22Rv1 (cell line): ENCODE measurements at regions not wholly inside any gene's neighbourhood (a gene's known extent, or its start where the extent isn't known, plus 50 kb on each side); places are given as distances from the start of the nearest gene placed in this dataset.

ENCODE experiments used
- H3K27ac ChIP-seq: fragments of 450-650 bp; 2 replicates; pipeline ENCODE4 v1.5.1; 2017
- ZFX ChIP-seq: fragments of 450-650 bp; IDR thresholded peaks from 2 replicates; pipeline ENCODE4 v1.6.1; 2017; ENCODE audit warnings: antibody characterized with exemption, borderline replicate concordance
- TF ChIP-seq, protein P1 (sequence below): fragments of 450-650 bp; IDR thresholded peaks from 2 replicates; pipeline ENCODE4 v1.5.1; 2017; ENCODE audit warnings: mild to moderate bottlenecking

DNA sequence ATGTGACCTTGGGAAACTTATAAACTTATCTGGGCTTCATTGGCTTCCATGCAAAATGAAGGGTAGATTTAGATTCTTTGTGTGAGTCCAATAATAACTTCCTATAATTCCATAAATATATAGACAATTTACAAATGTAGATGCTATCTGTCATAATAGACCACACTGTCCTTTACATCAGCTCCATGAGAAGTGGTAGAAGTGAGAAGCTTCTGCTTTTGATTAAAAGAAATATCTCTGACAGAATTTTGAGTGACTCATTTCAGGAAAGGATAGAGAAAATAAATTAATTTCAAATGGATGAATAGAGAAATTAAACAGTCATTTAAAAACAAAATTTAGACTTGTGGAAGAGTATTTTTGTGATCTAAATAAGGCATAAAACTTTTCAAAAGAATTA, 329.7 kb upstream of the ATP2B1 start:
- no peak overlapping the region for H3K27ac ChIP-seq
- no peak for TF ChIP-seq ZFX
- TF ChIP-seq, protein P1, sequence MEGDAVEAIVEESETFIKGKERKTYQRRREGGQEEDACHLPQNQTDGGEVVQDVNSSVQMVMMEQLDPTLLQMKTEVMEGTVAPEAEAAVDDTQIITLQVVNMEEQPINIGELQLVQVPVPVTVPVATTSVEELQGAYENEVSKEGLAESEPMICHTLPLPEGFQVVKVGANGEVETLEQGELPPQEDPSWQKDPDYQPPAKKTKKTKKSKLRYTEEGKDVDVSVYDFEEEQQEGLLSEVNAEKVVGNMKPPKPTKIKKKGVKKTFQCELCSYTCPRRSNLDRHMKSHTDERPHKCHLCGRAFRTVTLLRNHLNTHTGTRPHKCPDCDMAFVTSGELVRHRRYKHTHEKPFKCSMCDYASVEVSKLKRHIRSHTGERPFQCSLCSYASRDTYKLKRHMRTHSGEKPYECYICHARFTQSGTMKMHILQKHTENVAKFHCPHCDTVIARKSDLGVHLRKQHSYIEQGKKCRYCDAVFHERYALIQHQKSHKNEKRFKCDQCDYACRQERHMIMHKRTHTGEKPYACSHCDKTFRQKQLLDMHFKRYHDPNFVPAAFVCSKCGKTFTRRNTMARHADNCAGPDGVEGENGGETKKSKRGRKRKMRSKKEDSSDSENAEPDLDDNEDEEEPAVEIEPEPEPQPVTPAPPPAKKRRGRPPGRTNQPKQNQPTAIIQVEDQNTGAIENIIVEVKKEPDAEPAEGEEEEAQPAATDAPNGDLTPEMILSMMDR = no peak

DNA sequence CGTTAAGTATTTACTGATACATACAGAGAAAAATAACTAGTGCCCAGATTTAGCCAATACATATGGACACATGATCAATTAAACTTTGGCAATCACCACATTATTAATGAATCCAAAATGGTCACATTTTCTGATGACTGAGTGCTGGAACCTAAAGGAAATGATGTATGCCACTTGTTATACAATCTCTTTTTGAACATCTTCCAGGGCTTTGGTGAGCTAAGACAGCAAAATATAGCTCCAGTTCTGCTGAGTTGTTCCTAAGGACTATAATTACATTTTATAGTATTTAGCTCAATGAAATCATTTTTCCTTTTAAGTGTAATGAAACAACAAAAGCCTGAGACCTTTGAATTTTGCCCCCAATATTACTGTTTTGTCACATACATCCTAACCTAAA, 329.1 kb upstream of the ATP2B1 start:
- no peak overlapping the region for H3K27ac ChIP-seq
- no peak for TF ChIP-seq ZFX
- TF ChIP-seq, protein P1 = no peak

DNA sequence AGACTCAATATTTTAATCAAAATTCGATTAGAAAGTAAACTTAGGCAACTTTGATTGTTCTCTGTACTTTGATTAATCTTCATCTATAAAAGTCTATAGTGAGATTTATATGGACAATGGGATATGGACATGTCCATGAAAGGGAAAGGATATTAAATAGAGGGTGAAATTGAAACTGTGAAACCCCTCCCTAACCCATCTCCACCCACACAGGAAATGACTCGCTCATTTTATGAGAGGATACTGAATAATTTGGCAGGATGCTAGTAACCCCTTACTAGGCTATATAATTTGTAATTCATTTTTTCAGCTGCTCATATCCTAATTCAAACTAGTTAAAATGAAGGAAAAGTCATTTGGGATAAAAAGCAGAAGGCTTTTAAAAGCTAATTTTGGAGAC, 328.0 kb upstream of the ATP2B1 start:
- no peak overlapping the region for H3K27ac ChIP-seq
- TF ChIP-seq ZFX = no peak
- TF ChIP-seq, protein P1 = no peak

DNA sequence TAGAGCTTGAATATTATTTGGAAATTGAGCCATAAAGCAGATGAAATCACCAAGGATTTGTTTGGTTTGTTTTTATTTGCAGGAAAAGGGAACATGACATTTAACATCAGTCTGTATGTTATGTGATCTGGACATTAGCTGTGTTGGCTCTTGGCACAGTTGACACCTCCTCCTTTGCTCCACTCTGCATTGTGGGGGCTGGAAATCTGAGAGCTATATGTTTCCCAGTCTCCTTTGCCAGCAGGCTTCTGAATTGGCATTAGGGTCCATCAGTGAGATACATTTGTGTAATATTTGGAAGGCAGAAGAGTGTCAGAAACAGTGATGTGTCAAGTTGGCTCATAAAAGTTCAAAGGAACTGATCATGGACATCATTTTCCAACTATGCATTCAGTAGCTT, 322.1 kb upstream of the ATP2B1 start:
- no peak overlapping the region for H3K27ac ChIP-seq
- no peak for TF ChIP-seq ZFX
- TF ChIP-seq, protein P1 = no peak

DNA sequence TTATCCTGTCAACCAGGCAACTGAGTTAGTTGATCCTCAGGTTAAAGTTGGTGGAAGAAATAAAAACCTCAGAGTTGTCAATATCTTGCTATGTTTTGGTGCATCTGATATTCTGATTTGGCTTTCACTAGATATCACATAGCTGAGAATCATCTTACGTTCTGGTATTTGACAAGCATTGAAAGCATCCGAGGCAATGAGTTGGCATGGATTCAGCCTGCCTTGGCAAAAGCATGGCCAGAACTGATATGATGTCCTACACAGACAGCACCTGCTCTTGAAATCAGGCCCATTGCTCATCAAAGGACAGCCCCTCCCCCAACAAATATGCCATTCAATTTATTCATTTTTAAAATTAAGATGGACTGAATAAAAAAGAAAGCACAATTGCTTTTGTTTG, 320.7 kb upstream of the ATP2B1 start:
- no peak overlapping the region for H3K27ac ChIP-seq
- no peak for TF ChIP-seq ZFX
- TF ChIP-seq, protein P1 = no peak

DNA sequence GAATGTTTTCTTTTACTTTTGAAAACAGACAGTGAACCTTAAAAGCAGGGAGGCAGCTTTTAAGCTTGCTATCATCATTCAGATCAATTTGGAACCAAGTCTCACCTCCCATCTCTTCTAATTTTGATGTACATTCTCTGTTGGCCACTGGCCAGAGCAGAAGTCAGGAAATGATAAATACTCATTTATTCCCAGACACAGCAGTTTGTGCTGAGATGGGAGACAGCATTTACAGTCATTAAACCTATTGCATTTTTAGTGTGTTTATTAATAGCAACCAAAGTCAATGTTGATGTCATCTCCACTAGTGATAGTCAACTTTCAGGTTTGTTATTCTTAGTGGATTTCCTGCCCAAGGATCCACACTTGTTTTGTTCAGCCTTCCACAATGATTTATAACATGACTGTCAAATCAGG, 320.0 kb upstream of the ATP2B1 start:
- H3K27ac ChIP-seq = no peak overlapping the region

DNA sequence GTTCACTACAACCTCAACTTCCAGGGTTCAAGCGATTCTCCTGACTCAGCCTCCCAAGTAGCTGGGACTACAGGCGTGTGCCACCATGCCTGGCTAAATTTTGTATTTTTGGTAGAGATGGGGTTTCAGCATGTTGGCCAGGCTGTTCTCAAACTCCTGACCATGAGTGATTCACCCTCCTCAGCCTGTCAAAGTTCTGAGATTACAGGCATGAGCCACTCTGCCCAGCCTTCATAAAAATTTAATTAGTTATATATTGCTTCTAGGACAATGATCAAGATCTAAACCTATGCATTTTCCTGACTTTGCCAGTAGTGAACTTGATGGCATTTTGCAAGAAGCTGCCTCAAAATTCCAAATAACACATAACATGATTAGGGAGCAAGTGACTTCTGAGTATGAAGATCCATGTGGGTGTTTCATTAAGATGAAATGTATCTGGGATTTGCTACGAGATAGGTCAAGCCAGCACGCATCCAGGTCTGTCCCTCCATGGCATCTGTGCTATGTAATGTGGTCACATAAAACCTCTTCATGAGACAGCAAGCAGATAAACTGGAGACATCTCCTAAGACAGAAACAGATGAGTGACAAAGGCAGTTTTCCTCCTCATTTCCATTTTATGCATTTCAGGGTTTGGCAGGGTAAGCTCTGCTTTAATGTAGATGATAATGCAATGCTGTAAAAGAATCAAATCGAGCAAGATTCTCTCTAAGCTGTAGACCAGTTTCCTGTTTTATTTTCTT, 319.4 kb upstream of the ATP2B1 start:
- TF ChIP-seq, protein P1 = no peak
- TF ChIP-seq ZFX = no peak
- H3K27ac ChIP-seq = no peak overlapping the region

More for the DNA sequence above, 320.0 kb upstream of the ATP2B1 start:
- TF ChIP-seq ZFX = no peak
- TF ChIP-seq, protein P1 = no peak
